Caco-2 (cell line): ENCODE measurements at regions not wholly inside any gene's neighbourhood (a gene's known extent, or its start where the extent isn't known, plus 50 kb on each side); places are given as distances from the start of the nearest gene placed in this dataset.

Experiments
- BruUV-seq: library from RNA; stranded (reverse); fragments of 400-500 nt; replicated peaks from 2 replicates; lab custom pipeline; 2021; lab: Mats Ljungman, UMichigan
- CTCF ChIA-PET: fragments of 300-600 bp; sonication (Branson Sonifier 250); formaldehyde crosslinking; loops from one replicate; lab custom pipeline; 2022; ENCODE audit warnings: antibody characterized with exemption; lab: Charles Lee
- POLR2A ChIA-PET: fragments of 300-600 bp; sonication (Branson Sonifier 250); formaldehyde crosslinking; loops from one replicate; lab custom pipeline; 2022; ENCODE audit warnings: antibody characterized with exemption; lab: Charles Lee
- DNase-seq, 2 experiments: peaks; one replicate each; pipeline versions ENCODE4 v3.0.0 to v3.0.0-alpha.2; 2020 to 2022
- H3K27me3 ChIP-seq: replicated peaks from 2 replicates; pipeline ENCODE4 v1.6.0; 2011; ENCODE audit warnings: low read length; ENCODE audit not compliant: control insufficient read depth, insufficient read depth
- H3K36me3 ChIP-seq: 2 replicates; pipeline ENCODE4 v1.5.1; 2011; ENCODE audit warnings: low read length; ENCODE audit not compliant: control insufficient read depth, insufficient read depth
- H3K4me1 ChIP-seq: fragments of 250-450 bp; sonication (Bioruptor Pico); 2 replicates; pipeline ENCODE4 v1.5.1; 2020; ENCODE audit warnings: mild to moderate bottlenecking
- H3K4me3 ChIP-seq: 2 replicates; pipeline ENCODE4 v1.5.1; 2011; ENCODE audit warnings: low read depth, mild to moderate bottlenecking, control low read depth, low read length
- H3K9me3 ChIP-seq: fragments of 250-450 bp; sonication (Bioruptor Pico); 2 replicates; pipeline ENCODE4 v1.5.1; 2020; ENCODE audit warnings: mild to moderate bottlenecking, moderate library complexity
- H3K27ac Mint-ChIP-seq: one replicate; pipeline ENCODE4 v1.8.0; 2022; ENCODE audit warnings: mixed read lengths; ENCODE audit not compliant: unreplicated experiment
- H3K27me3 Mint-ChIP-seq: one replicate; pipeline ENCODE4 v1.8.0; 2022; ENCODE audit warnings: mixed read lengths; ENCODE audit not compliant: insufficient read depth, unreplicated experiment
- H3K36me3 Mint-ChIP-seq: one replicate; pipeline ENCODE4 v1.8.0; 2022; ENCODE audit warnings: mild to moderate bottlenecking, mixed read lengths; ENCODE audit not compliant: insufficient read depth, unreplicated experiment
- H3K4me1 Mint-ChIP-seq: one replicate; pipeline ENCODE4 v1.8.0; 2022; ENCODE audit warnings: low read depth, mixed read lengths; ENCODE audit not compliant: unreplicated experiment
- H3K4me3 Mint-ChIP-seq: one replicate; pipeline ENCODE4 v1.8.0; 2022; ENCODE audit warnings: mild to moderate bottlenecking, moderate library complexity, mixed read lengths; ENCODE audit not compliant: unreplicated experiment
- H3K9me3 Mint-ChIP-seq: one replicate; pipeline ENCODE4 v1.8.0; 2022; ENCODE audit warnings: mixed read lengths; ENCODE audit not compliant: unreplicated experiment
- intact Hi-C: fragments of 100-400 bp; cut with micrococcal nuclease; formaldehyde crosslinking; loops from one replicate; pipeline ENCODE4 v1.10.0; 2022; ENCODE audit not compliant: unreplicated experiment
- TF ChIP-seq, protein P1 (sequence below), 2 experiments: fragments of 200-600 bp in 1 of 2; IDR thresholded peaks; 1 replicate in 1 of 2; 2 replicates in 1 of 2; pipeline versions ENCODE4 v1.5.1 to v1.8.0; 2011 to 2022; ENCODE audit warnings: antibody characterized with exemption in 1 of 2, control low read depth in 1 of 2, inconsistent platforms in 1 of 2, low read depth in 1 of 2, low read length in 1 of 2, mild to moderate bottlenecking in 1 of 2, moderate library complexity in 1 of 2; ENCODE audit not compliant: insufficient read depth in 1 of 2, severe bottlenecking in 1 of 2, unreplicated experiment in 1 of 2

DNA sequence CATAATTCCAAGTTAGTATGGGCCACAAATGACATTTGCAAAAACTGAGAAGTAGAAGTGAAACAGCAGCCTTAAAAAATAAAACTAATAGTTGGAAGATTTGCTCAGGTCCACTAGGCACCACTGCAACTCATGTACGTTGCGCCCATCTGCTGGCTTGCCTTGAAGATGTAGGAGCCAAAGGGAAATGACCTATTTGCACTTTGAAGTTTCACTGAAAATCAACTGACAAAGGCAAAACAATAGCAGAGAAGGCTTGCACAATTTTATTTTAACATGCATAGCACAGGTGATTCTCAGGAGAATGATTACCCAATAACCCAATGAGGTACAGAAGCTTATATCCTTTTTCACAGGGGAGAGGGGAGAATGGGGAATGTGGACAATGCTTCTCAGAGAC, 170.1 kb upstream of the USP25 start:
- CTCF ChIA-PET: no interaction called here
- Mint-ChIP-seq H3K4me3 (no peak overlapping the region), H3K36me3 (no peaks in the 10 kb centered on the region), H3K9me3 (no peaks in the 10 kb centered on the region), H3K4me1 (peaks cover 10% of the 10 kb centered on the region), H3K27me3 (no peaks in the 10 kb centered on the region), H3K27ac (no peak overlapping the region)
- H3K27me3 ChIP-seq: no peaks in the 10 kb centered on the region
- 0 out of 2 replicates have a peak, but pooled peaks cover 3% of the 10 kb centered on the region for H3K9me3 ChIP-seq
- peaks cover 11% of the 10 kb centered on the region for H3K4me1 ChIP-seq
- H3K4me3 ChIP-seq: no peak overlapping the region
- H3K36me3 ChIP-seq: no peaks in the 10 kb centered on the region
- TF ChIP-seq, protein P1, sequence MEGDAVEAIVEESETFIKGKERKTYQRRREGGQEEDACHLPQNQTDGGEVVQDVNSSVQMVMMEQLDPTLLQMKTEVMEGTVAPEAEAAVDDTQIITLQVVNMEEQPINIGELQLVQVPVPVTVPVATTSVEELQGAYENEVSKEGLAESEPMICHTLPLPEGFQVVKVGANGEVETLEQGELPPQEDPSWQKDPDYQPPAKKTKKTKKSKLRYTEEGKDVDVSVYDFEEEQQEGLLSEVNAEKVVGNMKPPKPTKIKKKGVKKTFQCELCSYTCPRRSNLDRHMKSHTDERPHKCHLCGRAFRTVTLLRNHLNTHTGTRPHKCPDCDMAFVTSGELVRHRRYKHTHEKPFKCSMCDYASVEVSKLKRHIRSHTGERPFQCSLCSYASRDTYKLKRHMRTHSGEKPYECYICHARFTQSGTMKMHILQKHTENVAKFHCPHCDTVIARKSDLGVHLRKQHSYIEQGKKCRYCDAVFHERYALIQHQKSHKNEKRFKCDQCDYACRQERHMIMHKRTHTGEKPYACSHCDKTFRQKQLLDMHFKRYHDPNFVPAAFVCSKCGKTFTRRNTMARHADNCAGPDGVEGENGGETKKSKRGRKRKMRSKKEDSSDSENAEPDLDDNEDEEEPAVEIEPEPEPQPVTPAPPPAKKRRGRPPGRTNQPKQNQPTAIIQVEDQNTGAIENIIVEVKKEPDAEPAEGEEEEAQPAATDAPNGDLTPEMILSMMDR (IDR thresholded peaks at IDR 0.05; ENCODE audit: insufficient read depth in 1 of 2, low read depth in 1 of 2, low read length in 1 of 2, severe bottlenecking in 1 of 2, unreplicated experiment in 1 of 2): no peak
- BruUV-seq: no TSS peak
- intact Hi-C loops: no loop called here
- no peak for DNase-seq
- POLR2A ChIA-PET: no interaction called here

DNA sequence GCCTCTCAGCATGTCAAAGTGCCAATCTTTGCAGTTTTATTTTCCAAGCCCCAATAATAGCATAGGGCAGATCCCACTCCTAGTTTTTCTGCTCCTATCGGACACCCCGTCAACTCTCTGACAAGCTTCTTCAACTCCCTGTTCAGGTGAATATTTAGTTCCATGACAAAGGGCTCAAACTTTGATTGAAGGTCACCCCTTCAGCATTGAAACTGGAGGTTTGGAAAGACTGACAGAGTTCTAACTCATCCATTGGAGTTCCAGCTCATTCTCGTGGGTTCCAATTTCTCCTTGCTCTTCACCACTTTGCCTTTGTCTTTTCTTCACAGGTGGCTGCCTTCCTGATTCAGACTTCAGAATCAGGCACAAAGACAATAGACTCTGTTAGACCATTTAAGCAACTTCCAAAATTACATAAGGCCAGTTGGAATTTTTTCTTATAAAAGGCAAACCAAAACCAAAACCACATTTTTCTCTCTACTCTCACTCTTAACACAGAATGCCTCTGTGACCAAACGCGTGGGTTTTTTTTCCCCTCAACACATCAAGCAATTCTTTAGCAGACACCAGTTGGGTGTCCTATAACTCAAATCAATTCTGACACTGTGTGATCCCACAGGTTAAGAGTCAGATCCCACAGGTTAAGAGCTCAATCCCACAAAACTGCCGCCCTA, 169.3 kb upstream of the USP25 start:
- Mint-ChIP-seq H3K36me3 (no peaks in the 10 kb centered on the region), H3K27me3 (no peaks in the 10 kb centered on the region), H3K4me3 (no peak overlapping the region), H3K9me3 (no peaks in the 10 kb centered on the region), H3K27ac (no peak overlapping the region), H3K4me1 (peaks cover 15% of the 10 kb centered on the region)
- no peak for DNase-seq
- TF ChIP-seq, protein P1 (IDR thresholded peaks at IDR 0.05; ENCODE audit: insufficient read depth in 1 of 2, low read depth in 1 of 2, low read length in 1 of 2, severe bottlenecking in 1 of 2, unreplicated experiment in 1 of 2): no peak
- POLR2A ChIA-PET: no interaction called here
- CTCF ChIA-PET: no interaction called here
- BruUV-seq: no TSS peak
- intact Hi-C loops: no loop called here
- H3K4me1 ChIP-seq: peaks cover 20% of the 10 kb centered on the region
- H3K9me3 ChIP-seq: 0 out of 2 replicates have a peak, but pooled peaks cover 3% of the 10 kb centered on the region
- H3K36me3 ChIP-seq: no peaks in the 10 kb centered on the region
- H3K4me3 ChIP-seq: no peak overlapping the region
- no peaks in the 10 kb centered on the region for H3K27me3 ChIP-seq

DNA sequence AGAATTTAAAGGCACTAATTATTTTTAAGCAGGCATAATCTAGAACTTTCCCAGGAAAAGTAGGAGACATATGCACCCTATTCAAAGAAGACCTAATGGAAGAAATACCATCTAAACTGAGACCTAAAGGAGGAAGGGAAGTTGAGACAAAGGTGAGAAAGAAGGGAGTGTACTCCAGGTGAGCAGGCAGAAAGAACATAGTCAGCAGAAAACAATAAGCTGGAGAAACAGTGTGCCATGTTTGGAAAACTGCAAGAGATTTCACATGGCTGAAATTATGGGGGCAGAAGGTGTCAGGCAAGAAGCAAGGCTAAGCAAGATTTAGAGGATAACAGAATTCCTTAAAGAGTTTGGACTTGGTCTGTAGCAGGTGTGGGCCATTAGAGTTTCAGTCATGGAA, 167.0 kb upstream of the USP25 start:
- H3K9me3 Mint-ChIP-seq: no peaks in the 10 kb centered on the region
- no TSS peak for BruUV-seq
- TF ChIP-seq, protein P1 (IDR thresholded peaks at IDR 0.05; ENCODE audit: insufficient read depth in 1 of 2, low read depth in 1 of 2, low read length in 1 of 2, severe bottlenecking in 1 of 2, unreplicated experiment in 1 of 2): no peak

More for the DNA sequence above, 167.0 kb upstream of the USP25 start:
- Mint-ChIP-seq H3K27me3 (no peaks in the 10 kb centered on the region), H3K4me1 (peaks cover 15% of the 10 kb centered on the region), H3K4me3 (no peak overlapping the region), H3K36me3 (no peaks in the 10 kb centered on the region), H3K27ac (no peak overlapping the region)
- H3K27me3 ChIP-seq: no peaks in the 10 kb centered on the region
- intact Hi-C loops: no loop called here
- H3K4me1 ChIP-seq: peaks cover 20% of the 10 kb centered on the region
- H3K36me3 ChIP-seq: no peaks in the 10 kb centered on the region
- CTCF ChIA-PET: no interaction called here
- POLR2A ChIA-PET: no interaction called here
- H3K9me3 ChIP-seq: no peaks in the 10 kb centered on the region
- DNase-seq: no peak
- H3K4me3 ChIP-seq: no peak overlapping the region
